K562 (cell line): ENCODE measurements at regions not wholly inside any gene's neighbourhood (a gene's known extent, or its start where the extent isn't known, plus 50 kb on each side); places are given as distances from the start of the nearest gene placed in this dataset.
A peak's percentile ranks its signal among the peaks of the same experiment; 100 is the strongest.
"Not testable (repeated sequence)": the region's sequence is repeated elsewhere in the genome, so short reads cannot be mapped to it uniquely, and the experiment has no call there.

Experiments used
- ATAC-seq: fragments of 200-7000 bp; cut with Tn5 transposase; 3 replicates; pipeline ENCODE4 v1.9.1; 2020; ENCODE audit warnings: moderate library complexity
- BruUV-seq: library from RNA; stranded (reverse); fragments of 400-500 nt; replicated peaks from 2 replicates; lab custom pipeline; 2021; lab: Mats Ljungman, UMichigan
- CTCF ChIA-PET: fragments of 300-600 bp; formaldehyde crosslinking; extraction: SDS; loops from one replicate; lab custom pipeline; 2021; ENCODE audit warnings: low intra/inter-chr PET ratio; lab: Yijun Ruan, JAX
- POLR2A ChIA-PET: fragments of 300-600, 350-650 bp; sonication (Branson Sonifier 250); formaldehyde crosslinking; extraction: SDS; loops from one replicate; lab custom pipeline; 2021; ENCODE audit warnings: antibody characterized with exemption, inconsistent platforms; lab: Yijun Ruan, JAX
- DNase-seq, 4 experiments: peaks; one replicate each; pipeline versions ENCODE4 v3.0.0 to v3.0.0-alpha.2; 2011 to 2018; ENCODE audit warnings: low spot score in 3 of 4, mixed read lengths in 3 of 4; ENCODE audit errors: extremely low read depth in 1 of 4
- FAIRE-seq: peaks from 2 replicates; lab custom pipeline; 2011; peaks lifted over from hg19 to GRCh38; lab: Jason Lieb, UNC
- H2AFZ ChIP-seq: 2 replicates; pipeline ENCODE4 v1.6.0; 2011; ENCODE audit warnings: low read depth, low read length, control low read depth, inconsistent platforms
- H3K27ac ChIP-seq: fragments of 200-600 bp; 3 replicates; pipeline ENCODE4 v1.8.0; 2011; ENCODE audit warnings: low read depth, mild to moderate bottlenecking, control low read depth, inconsistent platforms, low read length, moderate library complexity, mixed read lengths; ENCODE audit errors: extremely low read depth
- H3K27me3 ChIP-seq, 2 experiments: fragments of 300-600 bp in 1 of 2; 2 replicates in 1 of 2; 3 replicates in 1 of 2; pipeline versions ENCODE4 v1.6.0 to v1.8.0; 2011; ENCODE audit warnings: inconsistent platforms in 2 of 2, low read length in 2 of 2, mild to moderate bottlenecking in 1 of 2, mixed read lengths in 1 of 2, moderate library complexity in 1 of 2; ENCODE audit not compliant: control insufficient read depth in 2 of 2, insufficient read depth in 2 of 2
- H3K36me3 ChIP-seq: fragments of 300-600 bp; 3 replicates; pipeline ENCODE4 v1.8.0; 2011; ENCODE audit warnings: mild to moderate bottlenecking, low read length, inconsistent platforms; ENCODE audit not compliant: control insufficient read depth, insufficient read depth
- H3K4me1 ChIP-seq, 2 experiments: fragments of 200-600 bp in 1 of 2; replicated peaks in 1 of 2; 2 replicates in 1 of 2; 3 replicates in 1 of 2; pipeline versions ENCODE4 v1.5.1 to v1.8.0; 2011; ENCODE audit warnings: inconsistent platforms in 2 of 2, low read length in 2 of 2, mild to moderate bottlenecking in 1 of 2, mixed read lengths in 1 of 2, moderate library complexity in 1 of 2; ENCODE audit not compliant: control insufficient read depth in 2 of 2, insufficient read depth in 2 of 2
- H3K4me2 ChIP-seq: 2 replicates; pipeline ENCODE4 v1.6.1; 2011; ENCODE audit warnings: low read length, control low read depth, inconsistent platforms, mixed read lengths; ENCODE audit not compliant: insufficient read depth
- H3K4me3 ChIP-seq: fragments of 200-600 bp; sonication (generic), shearing (Covaris generic); 2 replicates; pipeline ENCODE4 v1.5.1; 2016; ENCODE audit warnings: control low read depth, inconsistent platforms
- H3K79me2 ChIP-seq: fragments of 200-600 bp; 3 replicates; pipeline ENCODE4 v1.8.0; 2011; ENCODE audit warnings: low read length, inconsistent platforms; ENCODE audit not compliant: control insufficient read depth, insufficient read depth
- H3K9ac ChIP-seq, 2 experiments: 2 replicates each; pipeline versions ENCODE4 v1.6.0 to v1.6.1; 2011; ENCODE audit warnings: low read depth in 2 of 2, low read length in 2 of 2, control low read depth in 1 of 2, inconsistent platforms in 1 of 2, mild to moderate bottlenecking in 1 of 2, mixed read lengths in 1 of 2; ENCODE audit not compliant: insufficient read depth in 1 of 2
- H3K9me1 ChIP-seq: one replicate; pipeline ENCODE4 v1.6.0; 2011; ENCODE audit warnings: inconsistent platforms, mild to moderate bottlenecking, low read length, moderate library complexity; ENCODE audit not compliant: control insufficient read depth, insufficient read depth
- H3K9me3 ChIP-seq: replicated peaks from 2 replicates; pipeline ENCODE4 v1.5.1; 2011; ENCODE audit warnings: low read depth, low read length, inconsistent platforms; ENCODE audit not compliant: control insufficient read depth, insufficient read depth
- H4K20me1 ChIP-seq: replicated peaks from 2 replicates; pipeline ENCODE4 v1.6.1; 2011; ENCODE audit warnings: low read length, inconsistent platforms, mixed read lengths; ENCODE audit not compliant: control insufficient read depth, insufficient read depth
- EHMT2 ChIP-seq: fragments of 450-650 bp; IDR thresholded peaks from 2 replicates; pipeline ENCODE4 v1.6.1; 2018; ENCODE audit warnings: antibody characterized with exemption
- HNRNPL ChIP-seq: fragments of 200-400 bp; formaldehyde crosslinking; IDR thresholded peaks from 2 replicates; pipeline ENCODE4 v1.6.1; 2017; ENCODE audit warnings: low read depth, mild to moderate bottlenecking, low read length
- HNRNPLL ChIP-seq: fragments of 200-400 bp; formaldehyde crosslinking; IDR thresholded peaks from 2 replicates; pipeline ENCODE4 v1.6.1; 2017; ENCODE audit warnings: low read length, low read depth, mild to moderate bottlenecking; ENCODE audit not compliant: poor library complexity, severe bottlenecking
- NR1H2 ChIP-seq: sonication (generic); formaldehyde crosslinking; IDR thresholded peaks from 2 replicates; pipeline ENCODE4 v1.4.0; 2020; ENCODE audit warnings: mild to moderate bottlenecking, missing genetic modification reagents
- ZBTB7A ChIP-seq: IDR thresholded peaks from 2 replicates; pipeline ENCODE4 v1.6.1; 2011; ENCODE audit warnings: low read depth, mild to moderate bottlenecking, low read length, moderate library complexity, borderline replicate concordance; ENCODE audit not compliant: control insufficient read depth
- WGBS: fragments of 100-300 bp; shearing (Covaris generic); methylation state at CpG from one replicate; pipeline ENCODE4 v1.1.6; 2016; ENCODE audit warnings: low coverage, mixed read lengths; ENCODE audit not compliant: insufficient coverage; ENCODE audit errors: missing lambda C conversion rate; 5-methylcytosine and 5-hydroxymethylcytosine counted together
- in situ Hi-C: fragments of 300-500 bp; cut with MboI; formaldehyde crosslinking; loops from 4 replicates; pipeline ENCODE4 v1.15.0; 2018; ENCODE audit warnings: inconsistent platforms, mixed read lengths
- intact Hi-C: fragments of 100-400 bp; cut with micrococcal nuclease; formaldehyde crosslinking; loops from 2 replicates; pipeline ENCODE4 v1.14.2; 2022
- TF ChIP-seq, protein P1 (sequence below), 2 experiments: fragments of 450-650 bp; formaldehyde crosslinking in 1 of 2; IDR thresholded peaks; 2 replicates each; pipeline versions ENCODE4 v1.4.0 to v1.6.1; 2014 to 2020; ENCODE audit warnings: mild to moderate bottlenecking in 2 of 2, borderline replicate concordance in 1 of 2, low read depth in 1 of 2

DNA sequence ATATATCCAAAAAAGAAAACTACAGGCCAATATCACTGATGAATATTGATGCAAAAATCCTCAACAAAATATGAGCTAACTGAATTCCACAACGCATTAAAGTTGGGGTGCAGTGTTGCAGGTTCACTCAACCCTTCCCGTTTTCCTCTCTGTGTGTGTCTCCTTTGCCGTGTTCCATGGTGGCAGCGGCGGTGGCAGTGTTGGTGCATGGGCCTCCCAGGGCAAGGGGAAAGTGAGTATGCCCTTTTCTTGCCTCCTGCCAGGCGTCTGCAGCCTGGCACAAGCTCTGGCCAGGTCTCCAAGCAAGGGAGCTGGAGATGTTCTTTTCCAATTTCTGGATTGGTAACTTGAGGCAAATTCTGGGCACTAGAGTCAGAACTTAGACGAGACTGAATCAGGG is 63.4 kb downstream of the GOLGA8B start:
- 7% methylated on average over 6 of the region's 7 CpGs for WGBS
- H3K9ac ChIP-seq, POLR2A ChIA-PET, H2AFZ ChIP-seq, H3K9me1 ChIP-seq, ATAC-seq, H3K4me2 ChIP-seq, CTCF ChIA-PET, BruUV-seq, FAIRE-seq, H3K79me2 ChIP-seq, H3K27ac ChIP-seq, H3K36me3 ChIP-seq, H4K20me1 ChIP-seq, H3K9me3 ChIP-seq, H3K4me1 ChIP-seq, DNase-seq, H3K4me3 ChIP-seq: not testable (repeated sequence)
- intact Hi-C loops: loop anchor here (10.0 kb wide), 1 partner anchor 65 kb away; the partner anchor contains the start of gene GOLGA8B
- peaks cover 3 to 15% of the 10 kb centered on the region in 2 experiments; a peak in 3 of 5 replicates for H3K27me3 ChIP-seq
- in situ Hi-C loops: loop anchor here (10.0 kb wide), 1 partner anchor 65 kb away; the partner anchor contains the start of gene GOLGA8B

DNA sequence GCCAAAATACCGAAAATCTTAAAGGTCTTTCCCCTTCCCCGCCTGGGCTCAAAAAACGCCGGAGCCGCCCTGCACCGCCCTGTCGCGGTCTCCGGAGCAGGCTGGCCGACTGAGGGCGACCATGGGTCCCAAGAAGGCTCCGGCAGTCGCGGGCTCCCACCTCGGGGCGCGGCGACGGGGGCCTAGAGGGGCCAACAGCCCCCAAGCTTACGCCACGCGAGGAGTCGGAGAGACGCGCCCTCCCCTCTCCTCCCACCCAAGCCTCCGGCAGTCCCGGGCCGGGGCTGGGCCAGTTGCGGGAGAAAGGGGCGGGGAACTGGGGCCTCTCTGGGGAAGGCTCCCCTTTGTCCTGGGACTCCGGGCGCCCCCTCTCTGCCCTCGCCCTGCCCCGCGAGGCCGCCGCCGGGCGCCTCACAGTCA is 69.2 kb downstream of the GOLGA8B start:
- POLR2A ChIA-PET: interaction anchor here (1.0 to 1.4 kb wide), 2 partner anchors 15 to 69 kb away, joined by 3 read pairs; partner anchors contain the start of gene GOLGA8B
- DNase-seq (peak; percentile 49 to 85 (median 75)), ATAC-seq (peak; percentile 88), FAIRE-seq (no peak)
- intact Hi-C loops: no loop called here
- Histone ChIP-seq H3K9ac (peak overlapping the region; percentile 56 to 92), H3K9me3 (no peaks in the 10 kb centered on the region), H2AFZ (peak overlapping the region; percentile 90), H3K79me2 (no peaks in the 10 kb centered on the region), H3K36me3 (no peaks in the 10 kb centered on the region), H4K20me1 (no peaks in the 10 kb centered on the region), H3K4me1 (peaks cover 9 to 14% of the 10 kb centered on the region in 2 experiments; a peak in 4 of 5 replicates), H3K27ac (peak overlapping the region; percentile 39; the same call in 2 of the 3 replicates), H3K4me3 (peak overlapping the region; percentile 63), H3K4me2 (peak overlapping the region; percentile 84), H3K27me3 (peaks cover 3 to 6% of the 10 kb centered on the region in 2 experiments; a peak in 3 of 5 replicates), H3K9me1 (no peaks in the 10 kb centered on the region)
- no TSS peak for BruUV-seq
- CTCF ChIA-PET: no interaction called here
- in situ Hi-C loops: loop anchor here (10.0 kb wide), 1 partner anchor 129 kb away; no protein-coding TSS in a partner anchor
- WGBS: 2% methylated on average over 23 of the region's 39 CpGs
- TF ChIP-seq HNRNPL (peak; percentile 12; the same call in 1 of the 2 replicates), EHMT2 (no peak), NR1H2 (CRISPR knock-in tag) (0 out of 2 replicates have a peak, but pooled peaks have one; percentile 57), ZBTB7A (peak; percentile 74; the same call in 1 of the 2 replicates), HNRNPLL (peak; percentile 58)
- TF ChIP-seq, protein P1, sequence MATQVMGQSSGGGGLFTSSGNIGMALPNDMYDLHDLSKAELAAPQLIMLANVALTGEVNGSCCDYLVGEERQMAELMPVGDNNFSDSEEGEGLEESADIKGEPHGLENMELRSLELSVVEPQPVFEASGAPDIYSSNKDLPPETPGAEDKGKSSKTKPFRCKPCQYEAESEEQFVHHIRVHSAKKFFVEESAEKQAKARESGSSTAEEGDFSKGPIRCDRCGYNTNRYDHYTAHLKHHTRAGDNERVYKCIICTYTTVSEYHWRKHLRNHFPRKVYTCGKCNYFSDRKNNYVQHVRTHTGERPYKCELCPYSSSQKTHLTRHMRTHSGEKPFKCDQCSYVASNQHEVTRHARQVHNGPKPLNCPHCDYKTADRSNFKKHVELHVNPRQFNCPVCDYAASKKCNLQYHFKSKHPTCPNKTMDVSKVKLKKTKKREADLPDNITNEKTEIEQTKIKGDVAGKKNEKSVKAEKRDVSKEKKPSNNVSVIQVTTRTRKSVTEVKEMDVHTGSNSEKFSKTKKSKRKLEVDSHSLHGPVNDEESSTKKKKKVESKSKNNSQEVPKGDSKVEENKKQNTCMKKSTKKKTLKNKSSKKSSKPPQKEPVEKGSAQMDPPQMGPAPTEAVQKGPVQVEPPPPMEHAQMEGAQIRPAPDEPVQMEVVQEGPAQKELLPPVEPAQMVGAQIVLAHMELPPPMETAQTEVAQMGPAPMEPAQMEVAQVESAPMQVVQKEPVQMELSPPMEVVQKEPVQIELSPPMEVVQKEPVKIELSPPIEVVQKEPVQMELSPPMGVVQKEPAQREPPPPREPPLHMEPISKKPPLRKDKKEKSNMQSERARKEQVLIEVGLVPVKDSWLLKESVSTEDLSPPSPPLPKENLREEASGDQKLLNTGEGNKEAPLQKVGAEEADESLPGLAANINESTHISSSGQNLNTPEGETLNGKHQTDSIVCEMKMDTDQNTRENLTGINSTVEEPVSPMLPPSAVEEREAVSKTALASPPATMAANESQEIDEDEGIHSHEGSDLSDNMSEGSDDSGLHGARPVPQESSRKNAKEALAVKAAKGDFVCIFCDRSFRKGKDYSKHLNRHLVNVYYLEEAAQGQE (IDR thresholded peaks at IDR 0.05; ENCODE audit: borderline replicate concordance): no peak; the same call in 1 of the 2 replicates
- TF ChIP-seq, protein P1 (CRISPR knock-in tag; IDR thresholded peaks at IDR 0.05; ENCODE audit: low read depth): no peak
